ENCODE measurements at regions not wholly inside any gene's neighbourhood (a gene's known extent, or its start where the extent isn't known, plus 50 kb on each side); places are given as distances from the start of the nearest gene placed in this dataset.

DNA sequence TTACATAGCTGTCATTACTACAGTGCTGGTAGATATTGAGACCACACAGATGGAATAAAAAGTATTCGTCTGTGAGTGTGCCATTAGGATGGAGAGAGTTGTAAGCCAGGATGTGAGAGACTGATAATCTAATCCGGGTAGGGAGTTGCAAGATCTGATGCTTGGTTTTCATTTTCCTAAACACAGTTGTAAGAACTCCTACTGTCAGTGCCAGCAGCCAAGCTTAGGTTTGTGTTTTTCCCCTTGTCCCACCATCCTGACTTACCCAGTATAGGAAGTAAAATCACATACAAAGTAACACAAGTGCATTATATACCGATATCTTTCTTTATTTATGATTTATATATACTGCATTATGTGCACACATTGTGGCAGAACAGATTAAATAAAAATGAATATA is 726.4 kb upstream of the PCDH20 start:
- Histone ChIP-seq H3K36me3 (no peaks in the 10 kb centered on the region), H3K4me3 (no peak overlapping the region), H3K4me1 (no peaks in the 10 kb centered on the region), H3K9me3 (no peaks in the 10 kb centered on the region), H3K27me3 (no peaks in the 10 kb centered on the region), H3K27ac (no peak overlapping the region)
- intact Hi-C loops (cut with DNase I; ENCODE audit: low total_unique reads) = no loop called here
- ATAC-seq (no peak), DNase-seq (no peak)
- in situ Hi-C loops (cut with MboI; ENCODE audit: low sequenced_read_pairs in 4 of 4) = no loop called here
- TF ChIP-seq, protein P1, sequence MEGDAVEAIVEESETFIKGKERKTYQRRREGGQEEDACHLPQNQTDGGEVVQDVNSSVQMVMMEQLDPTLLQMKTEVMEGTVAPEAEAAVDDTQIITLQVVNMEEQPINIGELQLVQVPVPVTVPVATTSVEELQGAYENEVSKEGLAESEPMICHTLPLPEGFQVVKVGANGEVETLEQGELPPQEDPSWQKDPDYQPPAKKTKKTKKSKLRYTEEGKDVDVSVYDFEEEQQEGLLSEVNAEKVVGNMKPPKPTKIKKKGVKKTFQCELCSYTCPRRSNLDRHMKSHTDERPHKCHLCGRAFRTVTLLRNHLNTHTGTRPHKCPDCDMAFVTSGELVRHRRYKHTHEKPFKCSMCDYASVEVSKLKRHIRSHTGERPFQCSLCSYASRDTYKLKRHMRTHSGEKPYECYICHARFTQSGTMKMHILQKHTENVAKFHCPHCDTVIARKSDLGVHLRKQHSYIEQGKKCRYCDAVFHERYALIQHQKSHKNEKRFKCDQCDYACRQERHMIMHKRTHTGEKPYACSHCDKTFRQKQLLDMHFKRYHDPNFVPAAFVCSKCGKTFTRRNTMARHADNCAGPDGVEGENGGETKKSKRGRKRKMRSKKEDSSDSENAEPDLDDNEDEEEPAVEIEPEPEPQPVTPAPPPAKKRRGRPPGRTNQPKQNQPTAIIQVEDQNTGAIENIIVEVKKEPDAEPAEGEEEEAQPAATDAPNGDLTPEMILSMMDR (IDR thresholded peaks at IDR 0.05 in 4 of 5, conservative IDR thresholded peaks at IDR 0.05 in 1 of 5) = no peak
- no peak for TF ChIP-seq POLR2A (IDR thresholded peaks at IDR 0.05)

DNA sequence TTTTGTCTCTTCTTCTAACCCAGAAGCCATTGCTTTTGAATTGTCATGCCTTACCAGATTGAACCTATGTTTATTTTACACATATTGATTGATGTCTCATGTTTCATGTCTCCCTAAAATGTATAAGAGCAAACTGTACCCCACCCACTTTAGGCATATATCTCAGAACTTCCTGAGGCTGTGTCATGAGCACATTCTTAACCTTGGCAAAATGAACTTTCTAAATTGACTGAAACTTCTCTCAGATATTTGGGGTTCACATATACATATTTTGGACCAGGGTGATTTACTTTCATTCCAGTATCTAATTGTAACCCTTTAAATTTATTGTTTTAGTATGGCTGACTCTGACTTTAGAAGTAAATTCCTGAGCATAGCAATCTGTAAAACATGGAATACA is 723.9 kb upstream of the PCDH20 start:
- no peaks in the 10 kb centered on the region for H3K4me1 ChIP-seq
- no peak overlapping the region for H3K4me3 ChIP-seq
- no peak for DNase-seq
- H3K9me3 ChIP-seq = no peaks in the 10 kb centered on the region
- no peak overlapping the region for H3K27ac ChIP-seq
- in situ Hi-C loops (cut with MboI; ENCODE audit: low sequenced_read_pairs in 4 of 4) = no loop called here
- no peaks in the 10 kb centered on the region for H3K36me3 ChIP-seq
- no peaks in the 10 kb centered on the region for H3K27me3 ChIP-seq
- ATAC-seq = no peak
- intact Hi-C loops (cut with DNase I; ENCODE audit: low total_unique reads) = no loop called here
- TF ChIP-seq, protein P1 (IDR thresholded peaks at IDR 0.05 in 4 of 5, conservative IDR thresholded peaks at IDR 0.05 in 1 of 5) = no peak
- no peak for TF ChIP-seq POLR2A (IDR thresholded peaks at IDR 0.05)

DNA sequence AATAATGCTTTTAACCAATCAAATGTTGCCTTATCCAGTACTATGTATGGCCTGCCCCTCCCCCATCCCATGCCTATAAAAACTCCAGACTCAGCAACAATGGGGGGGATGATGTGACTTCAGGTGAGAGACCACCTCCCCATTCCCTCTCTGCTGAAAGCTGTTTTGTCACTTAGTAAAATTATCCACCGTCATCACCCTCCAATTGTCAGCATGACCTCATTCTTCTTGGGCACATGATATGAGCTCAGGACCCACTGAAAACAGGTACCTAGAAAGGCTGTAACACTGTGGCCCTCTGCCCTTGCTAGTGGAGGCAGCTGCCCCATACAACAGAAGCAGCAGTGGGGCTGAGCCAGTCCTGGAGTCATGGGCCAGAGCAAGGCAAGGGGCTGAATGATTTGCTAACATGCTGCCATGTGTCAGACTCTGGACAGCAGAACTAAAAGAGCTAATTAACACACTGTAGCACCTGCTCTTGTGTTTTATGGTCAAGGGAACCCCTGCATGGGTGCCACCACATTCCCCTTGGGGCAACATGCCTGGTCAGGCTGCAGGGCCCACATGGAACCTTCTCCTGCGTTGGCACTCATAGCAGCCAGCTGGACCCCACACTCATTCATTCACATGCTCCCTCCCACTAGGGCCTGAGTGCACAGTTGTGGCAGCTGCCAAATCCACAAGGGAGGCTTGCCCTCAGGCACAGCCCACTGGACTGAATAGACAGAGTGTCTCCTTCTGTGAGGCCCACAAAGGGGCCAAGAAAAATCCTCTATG is 722.2 kb upstream of the PCDH20 start:
- DNase-seq = no peak
- intact Hi-C loops (cut with DNase I; ENCODE audit: low total_unique reads) = no loop called here
- no peak for TF ChIP-seq POLR2A (IDR thresholded peaks at IDR 0.05)
- TF ChIP-seq, protein P1 (IDR thresholded peaks at IDR 0.05 in 4 of 5, conservative IDR thresholded peaks at IDR 0.05 in 1 of 5) = no peak
- Histone ChIP-seq H3K36me3 (no peaks in the 10 kb centered on the region), H3K4me1 (no peaks in the 10 kb centered on the region), H3K4me3 (no peak overlapping the region), H3K9me3 (no peaks in the 10 kb centered on the region), H3K27me3 (no peaks in the 10 kb centered on the region), H3K27ac (no peak overlapping the region)
- ATAC-seq = no peak
- in situ Hi-C loops (cut with MboI; ENCODE audit: low sequenced_read_pairs in 4 of 4) = no loop called here

DNA sequence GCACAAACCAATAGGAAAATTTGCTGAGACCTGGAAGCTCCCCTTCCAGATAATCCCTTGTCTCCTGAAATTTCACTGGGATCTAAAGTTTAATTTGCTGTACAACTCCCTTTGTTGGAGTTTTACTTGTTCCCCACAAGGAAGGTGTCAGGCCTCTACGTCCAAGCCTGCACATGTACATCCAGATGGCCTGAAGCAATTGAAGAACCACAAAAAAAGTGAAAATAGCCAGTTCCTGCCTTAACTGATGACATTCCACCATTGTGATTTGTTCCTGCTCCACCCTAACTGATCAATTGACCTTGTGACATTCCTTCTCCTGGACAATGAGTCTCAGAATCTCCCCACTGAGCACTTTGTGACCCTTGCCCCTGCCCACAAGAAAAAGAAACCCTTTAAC is 716.0 kb upstream of the PCDH20 start:
- Histone ChIP-seq H3K9me3 (no peaks in the 10 kb centered on the region), H3K36me3 (no peaks in the 10 kb centered on the region), H3K4me1 (no peaks in the 10 kb centered on the region), H3K27me3 (no peaks in the 10 kb centered on the region), H3K27ac (no peak overlapping the region), H3K4me3 (no peak overlapping the region)
- no peak for DNase-seq
- in situ Hi-C loops (cut with MboI; ENCODE audit: low sequenced_read_pairs in 4 of 4) (no loop called here), intact Hi-C loops (cut with DNase I; ENCODE audit: low total_unique reads) (no loop called here)
- TF ChIP-seq POLR2A (IDR thresholded peaks at IDR 0.05) = no peak
- TF ChIP-seq, protein P1 (IDR thresholded peaks at IDR 0.05 in 4 of 5, conservative IDR thresholded peaks at IDR 0.05 in 1 of 5) = no peak
- no peak for ATAC-seq

Data from gastrocnemius medialis (tissue), 4 donors.